ENCODE measurements at regions not wholly inside any gene's neighbourhood (a gene's known extent, or its start where the extent isn't known, plus 50 kb on each side); places are given as distances from the start of the nearest gene placed in this dataset.

DNA sequence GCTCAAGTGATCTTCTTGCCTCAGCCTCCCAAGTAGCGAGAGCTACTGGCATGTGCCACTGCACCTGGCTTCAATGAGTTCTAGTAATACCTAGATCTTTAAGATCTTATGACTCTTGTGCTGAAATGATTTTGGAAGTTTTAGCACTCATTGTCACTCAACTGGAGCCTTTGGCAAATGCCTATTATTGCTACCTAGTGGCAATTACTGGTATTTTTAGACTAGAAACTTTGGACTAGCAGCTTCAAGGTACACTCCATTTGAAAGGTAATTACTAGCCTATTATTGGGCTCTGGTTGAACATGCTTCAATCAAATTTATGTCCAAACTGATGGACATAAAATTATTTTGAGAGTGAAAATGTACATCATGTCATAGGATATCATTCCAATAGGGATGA lies 80.7 kb upstream of the MUCL1 start:
- H3K9me3 Mint-ChIP-seq (ENCODE audit: low read depth) = peaks cover 5% of the 10 kb centered on the region
- H3K27ac Mint-ChIP-seq (ENCODE audit: unreplicated experiment) = no peak overlapping the region
- no peaks in the 10 kb centered on the region for H3K4me1 Mint-ChIP-seq (ENCODE audit: low read depth)
- peaks cover 5% of the 10 kb centered on the region for H3K27me3 Mint-ChIP-seq (ENCODE audit: low read depth)
- TF ChIP-seq, protein P1, sequence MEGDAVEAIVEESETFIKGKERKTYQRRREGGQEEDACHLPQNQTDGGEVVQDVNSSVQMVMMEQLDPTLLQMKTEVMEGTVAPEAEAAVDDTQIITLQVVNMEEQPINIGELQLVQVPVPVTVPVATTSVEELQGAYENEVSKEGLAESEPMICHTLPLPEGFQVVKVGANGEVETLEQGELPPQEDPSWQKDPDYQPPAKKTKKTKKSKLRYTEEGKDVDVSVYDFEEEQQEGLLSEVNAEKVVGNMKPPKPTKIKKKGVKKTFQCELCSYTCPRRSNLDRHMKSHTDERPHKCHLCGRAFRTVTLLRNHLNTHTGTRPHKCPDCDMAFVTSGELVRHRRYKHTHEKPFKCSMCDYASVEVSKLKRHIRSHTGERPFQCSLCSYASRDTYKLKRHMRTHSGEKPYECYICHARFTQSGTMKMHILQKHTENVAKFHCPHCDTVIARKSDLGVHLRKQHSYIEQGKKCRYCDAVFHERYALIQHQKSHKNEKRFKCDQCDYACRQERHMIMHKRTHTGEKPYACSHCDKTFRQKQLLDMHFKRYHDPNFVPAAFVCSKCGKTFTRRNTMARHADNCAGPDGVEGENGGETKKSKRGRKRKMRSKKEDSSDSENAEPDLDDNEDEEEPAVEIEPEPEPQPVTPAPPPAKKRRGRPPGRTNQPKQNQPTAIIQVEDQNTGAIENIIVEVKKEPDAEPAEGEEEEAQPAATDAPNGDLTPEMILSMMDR (IDR thresholded peaks at IDR 0.05) = no peak
- no peaks in the 10 kb centered on the region for H3K36me3 Mint-ChIP-seq (ENCODE audit: low read depth)
- H3K4me3 Mint-ChIP-seq (ENCODE audit: unreplicated experiment) = no peak overlapping the region
- DNase-seq (ENCODE audit: low spot score) = no peak

DNA sequence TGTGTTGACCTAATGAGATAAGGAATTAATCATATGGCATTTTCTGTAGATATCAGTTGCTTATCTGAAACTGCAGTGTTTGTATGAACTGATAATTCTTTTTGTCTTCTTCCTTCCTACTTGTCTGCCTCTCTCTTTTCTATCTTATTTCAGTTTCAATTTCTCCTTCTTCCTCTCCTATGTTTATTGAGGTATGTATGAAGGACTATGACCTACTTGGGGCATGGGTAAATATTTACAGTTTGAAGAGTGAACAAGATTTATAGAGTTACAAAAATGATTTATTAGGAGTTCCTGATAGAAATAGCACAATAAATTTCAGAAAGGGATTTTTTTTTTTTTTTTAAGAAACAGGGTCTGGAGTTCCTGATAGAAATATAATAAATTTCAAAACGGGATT lies 88.7 kb upstream of the MUCL1 start:
- Mint-ChIP-seq H3K9me3 (ENCODE audit: low read depth) (no peaks in the 10 kb centered on the region), H3K4me3 (ENCODE audit: unreplicated experiment) (no peak overlapping the region), H3K36me3 (ENCODE audit: low read depth) (no peaks in the 10 kb centered on the region), H3K4me1 (ENCODE audit: low read depth) (no peaks in the 10 kb centered on the region), H3K27ac (ENCODE audit: unreplicated experiment) (no peak overlapping the region), H3K27me3 (ENCODE audit: low read depth) (peaks cover 2% of the 10 kb centered on the region)
- DNase-seq (ENCODE audit: low spot score) = no peak
- TF ChIP-seq, protein P1 (IDR thresholded peaks at IDR 0.05) = no peak

DNA sequence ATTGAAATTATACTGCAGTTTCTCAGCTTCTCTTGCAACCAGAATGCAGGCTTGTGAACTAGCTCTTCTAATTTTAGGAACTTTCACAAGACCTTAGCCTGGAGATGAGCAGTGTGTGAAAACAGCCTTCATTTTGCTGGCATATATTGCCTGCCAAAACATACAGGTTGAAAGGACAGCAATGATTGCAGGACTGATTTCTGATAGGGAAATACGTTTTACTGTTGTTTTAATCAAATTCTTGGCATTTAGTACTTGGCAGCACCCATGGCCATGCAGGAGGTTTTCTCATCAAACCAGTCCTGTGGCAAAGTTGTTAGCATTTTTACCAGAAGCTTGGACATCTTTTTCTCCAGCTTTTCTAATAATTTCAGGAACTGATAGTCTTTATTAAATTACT lies 91.9 kb upstream of the MUCL1 start:
- H3K9me3 Mint-ChIP-seq (ENCODE audit: low read depth) = peaks cover 7% of the 10 kb centered on the region
- H3K4me1 Mint-ChIP-seq (ENCODE audit: low read depth) = no peaks in the 10 kb centered on the region
- H3K27ac Mint-ChIP-seq (ENCODE audit: unreplicated experiment) = no peak overlapping the region
- H3K4me3 Mint-ChIP-seq (ENCODE audit: unreplicated experiment) = no peak overlapping the region
- TF ChIP-seq, protein P1 (IDR thresholded peaks at IDR 0.05) = no peak
- H3K36me3 Mint-ChIP-seq (ENCODE audit: low read depth) = no peaks in the 10 kb centered on the region
- peaks cover 2% of the 10 kb centered on the region for H3K27me3 Mint-ChIP-seq (ENCODE audit: low read depth)
- DNase-seq (ENCODE audit: low spot score) = no peak

DNA sequence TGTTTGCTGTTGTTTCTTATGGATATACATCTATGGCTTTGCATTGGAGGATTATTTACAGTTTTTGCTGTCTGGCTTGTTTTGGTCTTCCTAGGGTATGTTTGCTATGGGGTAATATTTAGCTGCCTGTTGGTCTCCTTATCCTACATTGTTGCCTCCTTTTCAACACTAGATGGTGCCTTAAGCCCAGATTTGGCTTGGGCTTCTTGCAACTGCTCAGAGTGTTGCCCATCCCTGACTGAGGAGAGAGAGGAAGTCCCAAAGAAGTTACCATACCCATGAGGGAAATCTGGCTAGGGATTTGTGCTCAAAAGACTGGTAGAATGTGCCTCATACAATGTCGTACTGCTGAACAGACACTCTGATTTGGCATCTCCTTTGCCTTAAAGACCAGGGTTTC lies 94.6 kb upstream of the MUCL1 start:
- Mint-ChIP-seq H3K36me3 (ENCODE audit: low read depth) (no peaks in the 10 kb centered on the region), H3K27me3 (ENCODE audit: low read depth) (peaks cover 17% of the 10 kb centered on the region), H3K27ac (ENCODE audit: unreplicated experiment) (no peak overlapping the region), H3K9me3 (ENCODE audit: low read depth) (peaks cover 7% of the 10 kb centered on the region), H3K4me3 (ENCODE audit: unreplicated experiment) (no peak overlapping the region), H3K4me1 (ENCODE audit: low read depth) (no peaks in the 10 kb centered on the region)
- TF ChIP-seq, protein P1 (IDR thresholded peaks at IDR 0.05) = peak; percentile 35
- DNase-seq (ENCODE audit: low spot score) = no peak

DNA sequence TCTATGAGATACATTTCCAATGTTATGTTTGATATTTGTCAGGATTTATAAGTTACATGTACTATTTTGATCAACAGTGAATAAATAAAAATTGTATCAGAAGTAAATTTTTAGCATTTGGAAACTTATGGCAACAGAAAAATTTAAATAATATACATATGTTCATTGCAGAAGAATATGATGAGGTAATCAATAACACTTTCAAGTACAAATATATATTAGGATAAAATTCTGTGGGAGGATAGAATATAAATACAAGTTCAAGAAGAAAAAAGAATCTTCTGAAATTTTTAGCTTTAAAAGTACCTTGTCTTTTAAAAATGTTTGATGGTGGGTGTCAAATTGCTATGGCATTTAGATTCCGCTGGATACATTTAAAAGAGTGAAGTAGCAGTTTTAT lies 102.8 kb upstream of the MUCL1 start:
- Mint-ChIP-seq H3K4me3 (ENCODE audit: unreplicated experiment) (no peak overlapping the region), H3K4me1 (ENCODE audit: low read depth) (no peaks in the 10 kb centered on the region), H3K36me3 (ENCODE audit: low read depth) (no peaks in the 10 kb centered on the region), H3K27me3 (ENCODE audit: low read depth) (peaks cover 33% of the 10 kb centered on the region), H3K9me3 (ENCODE audit: low read depth) (peaks cover 3% of the 10 kb centered on the region), H3K27ac (ENCODE audit: unreplicated experiment) (no peak overlapping the region)
- no peak for DNase-seq (ENCODE audit: low spot score)
- TF ChIP-seq, protein P1 (IDR thresholded peaks at IDR 0.05) = no peak

Data from chondrocyte (in vitro differentiated cells).